H1 (cell line): ENCODE measurements at regions not wholly inside any gene's neighbourhood (a gene's known extent, or its start where the extent isn't known, plus 50 kb on each side); places are given as distances from the start of the nearest gene placed in this dataset.

Source experiments
- HDAC6 ChIP-seq: IDR thresholded peaks from one replicate; pipeline ENCODE4 v1.7.1; 2012; ENCODE audit warnings: low read depth, mild to moderate bottlenecking, inconsistent platforms, low read length, moderate library complexity
- ZNF274 ChIP-seq: IDR thresholded peaks from 2 replicates; pipeline ENCODE4 v1.7.0; 2012; ENCODE audit warnings: low read length, borderline replicate concordance; ENCODE audit errors: extremely low read depth
- TF ChIP-seq, protein P1 (sequence below): fragments of 300-600 bp; sonication (generic); IDR thresholded peaks from 2 replicates; pipeline ENCODE4 v1.7.1; 2012; ENCODE audit warnings: low read length, moderate library complexity, mild to moderate bottlenecking, inconsistent platforms; ENCODE audit not compliant: insufficient replicate concordance

DNA sequence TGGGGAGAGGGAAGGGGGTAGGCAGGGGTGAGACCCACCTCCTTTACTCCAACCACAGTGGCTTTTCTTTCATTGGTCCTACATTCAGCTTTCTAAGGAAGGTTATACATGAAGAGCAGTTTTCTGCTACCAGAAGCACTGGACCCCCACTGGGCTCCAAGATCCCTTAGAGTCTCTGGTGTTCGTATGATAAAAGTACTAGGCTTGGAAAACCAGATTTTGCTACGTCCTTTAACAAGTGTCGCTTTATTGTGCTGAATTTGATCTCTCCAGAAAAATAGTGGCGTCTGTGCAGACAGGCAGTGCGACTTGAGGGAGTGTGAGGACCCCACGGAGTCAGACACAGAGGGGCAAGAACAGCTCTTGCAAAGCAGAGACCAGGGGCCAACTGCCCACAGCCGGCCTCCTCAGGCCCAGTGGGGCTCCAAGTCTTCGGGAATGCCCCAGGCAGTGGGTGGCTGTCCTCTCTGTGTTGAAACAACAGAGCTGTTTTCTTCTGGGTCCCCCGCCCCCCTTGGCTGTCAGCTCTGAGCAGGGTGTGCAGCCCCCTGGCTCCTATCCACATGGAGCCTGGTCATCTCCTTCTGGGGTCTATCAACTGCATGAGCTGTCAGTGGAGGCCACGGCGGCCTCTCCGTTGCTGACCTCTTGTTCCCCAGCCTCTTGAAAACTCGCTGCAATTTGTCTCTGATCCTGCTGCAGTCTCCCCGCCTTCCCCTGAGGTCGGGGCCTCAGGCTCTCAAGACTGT, 333.2 kb downstream of the RPS24 start (continued):
- TF ChIP-seq, protein P1, sequence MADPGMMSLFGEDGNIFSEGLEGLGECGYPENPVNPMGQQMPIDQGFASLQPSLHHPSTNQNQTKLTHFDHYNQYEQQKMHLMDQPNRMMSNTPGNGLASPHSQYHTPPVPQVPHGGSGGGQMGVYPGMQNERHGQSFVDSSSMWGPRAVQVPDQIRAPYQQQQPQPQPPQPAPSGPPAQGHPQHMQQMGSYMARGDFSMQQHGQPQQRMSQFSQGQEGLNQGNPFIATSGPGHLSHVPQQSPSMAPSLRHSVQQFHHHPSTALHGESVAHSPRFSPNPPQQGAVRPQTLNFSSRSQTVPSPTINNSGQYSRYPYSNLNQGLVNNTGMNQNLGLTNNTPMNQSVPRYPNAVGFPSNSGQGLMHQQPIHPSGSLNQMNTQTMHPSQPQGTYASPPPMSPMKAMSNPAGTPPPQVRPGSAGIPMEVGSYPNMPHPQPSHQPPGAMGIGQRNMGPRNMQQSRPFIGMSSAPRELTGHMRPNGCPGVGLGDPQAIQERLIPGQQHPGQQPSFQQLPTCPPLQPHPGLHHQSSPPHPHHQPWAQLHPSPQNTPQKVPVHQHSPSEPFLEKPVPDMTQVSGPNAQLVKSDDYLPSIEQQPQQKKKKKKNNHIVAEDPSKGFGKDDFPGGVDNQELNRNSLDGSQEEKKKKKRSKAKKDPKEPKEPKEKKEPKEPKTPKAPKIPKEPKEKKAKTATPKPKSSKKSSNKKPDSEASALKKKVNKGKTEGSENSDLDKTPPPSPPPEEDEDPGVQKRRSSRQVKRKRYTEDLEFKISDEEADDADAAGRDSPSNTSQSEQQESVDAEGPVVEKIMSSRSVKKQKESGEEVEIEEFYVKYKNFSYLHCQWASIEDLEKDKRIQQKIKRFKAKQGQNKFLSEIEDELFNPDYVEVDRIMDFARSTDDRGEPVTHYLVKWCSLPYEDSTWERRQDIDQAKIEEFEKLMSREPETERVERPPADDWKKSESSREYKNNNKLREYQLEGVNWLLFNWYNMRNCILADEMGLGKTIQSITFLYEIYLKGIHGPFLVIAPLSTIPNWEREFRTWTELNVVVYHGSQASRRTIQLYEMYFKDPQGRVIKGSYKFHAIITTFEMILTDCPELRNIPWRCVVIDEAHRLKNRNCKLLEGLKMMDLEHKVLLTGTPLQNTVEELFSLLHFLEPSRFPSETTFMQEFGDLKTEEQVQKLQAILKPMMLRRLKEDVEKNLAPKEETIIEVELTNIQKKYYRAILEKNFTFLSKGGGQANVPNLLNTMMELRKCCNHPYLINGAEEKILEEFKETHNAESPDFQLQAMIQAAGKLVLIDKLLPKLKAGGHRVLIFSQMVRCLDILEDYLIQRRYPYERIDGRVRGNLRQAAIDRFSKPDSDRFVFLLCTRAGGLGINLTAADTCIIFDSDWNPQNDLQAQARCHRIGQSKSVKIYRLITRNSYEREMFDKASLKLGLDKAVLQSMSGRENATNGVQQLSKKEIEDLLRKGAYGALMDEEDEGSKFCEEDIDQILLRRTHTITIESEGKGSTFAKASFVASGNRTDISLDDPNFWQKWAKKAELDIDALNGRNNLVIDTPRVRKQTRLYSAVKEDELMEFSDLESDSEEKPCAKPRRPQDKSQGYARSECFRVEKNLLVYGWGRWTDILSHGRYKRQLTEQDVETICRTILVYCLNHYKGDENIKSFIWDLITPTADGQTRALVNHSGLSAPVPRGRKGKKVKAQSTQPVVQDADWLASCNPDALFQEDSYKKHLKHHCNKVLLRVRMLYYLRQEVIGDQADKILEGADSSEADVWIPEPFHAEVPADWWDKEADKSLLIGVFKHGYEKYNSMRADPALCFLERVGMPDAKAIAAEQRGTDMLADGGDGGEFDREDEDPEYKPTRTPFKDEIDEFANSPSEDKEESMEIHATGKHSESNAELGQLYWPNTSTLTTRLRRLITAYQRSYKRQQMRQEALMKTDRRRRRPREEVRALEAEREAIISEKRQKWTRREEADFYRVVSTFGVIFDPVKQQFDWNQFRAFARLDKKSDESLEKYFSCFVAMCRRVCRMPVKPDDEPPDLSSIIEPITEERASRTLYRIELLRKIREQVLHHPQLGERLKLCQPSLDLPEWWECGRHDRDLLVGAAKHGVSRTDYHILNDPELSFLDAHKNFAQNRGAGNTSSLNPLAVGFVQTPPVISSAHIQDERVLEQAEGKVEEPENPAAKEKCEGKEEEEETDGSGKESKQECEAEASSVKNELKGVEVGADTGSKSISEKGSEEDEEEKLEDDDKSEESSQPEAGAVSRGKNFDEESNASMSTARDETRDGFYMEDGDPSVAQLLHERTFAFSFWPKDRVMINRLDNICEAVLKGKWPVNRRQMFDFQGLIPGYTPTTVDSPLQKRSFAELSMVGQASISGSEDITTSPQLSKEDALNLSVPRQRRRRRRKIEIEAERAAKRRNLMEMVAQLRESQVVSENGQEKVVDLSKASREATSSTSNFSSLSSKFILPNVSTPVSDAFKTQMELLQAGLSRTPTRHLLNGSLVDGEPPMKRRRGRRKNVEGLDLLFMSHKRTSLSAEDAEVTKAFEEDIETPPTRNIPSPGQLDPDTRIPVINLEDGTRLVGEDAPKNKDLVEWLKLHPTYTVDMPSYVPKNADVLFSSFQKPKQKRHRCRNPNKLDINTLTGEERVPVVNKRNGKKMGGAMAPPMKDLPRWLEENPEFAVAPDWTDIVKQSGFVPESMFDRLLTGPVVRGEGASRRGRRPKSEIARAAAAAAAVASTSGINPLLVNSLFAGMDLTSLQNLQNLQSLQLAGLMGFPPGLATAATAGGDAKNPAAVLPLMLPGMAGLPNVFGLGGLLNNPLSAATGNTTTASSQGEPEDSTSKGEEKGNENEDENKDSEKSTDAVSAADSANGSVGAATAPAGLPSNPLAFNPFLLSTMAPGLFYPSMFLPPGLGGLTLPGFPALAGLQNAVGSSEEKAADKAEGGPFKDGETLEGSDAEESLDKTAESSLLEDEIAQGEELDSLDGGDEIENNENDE = no peak
- TF ChIP-seq HDAC6 (no peak), ZNF274 (no peak)
- TF ChIP-seq, all 59 proteins: peak for 0
